ENCODE measurements at regions not wholly inside any gene's neighbourhood (a gene's known extent, or its start where the extent isn't known, plus 50 kb on each side); places are given as distances from the start of the nearest gene placed in this dataset.

GRCh38 chr3:162491952-162492351 lies 995.3 kb downstream of the OTOL1 start:
- TF ChIP-seq, protein P1, sequence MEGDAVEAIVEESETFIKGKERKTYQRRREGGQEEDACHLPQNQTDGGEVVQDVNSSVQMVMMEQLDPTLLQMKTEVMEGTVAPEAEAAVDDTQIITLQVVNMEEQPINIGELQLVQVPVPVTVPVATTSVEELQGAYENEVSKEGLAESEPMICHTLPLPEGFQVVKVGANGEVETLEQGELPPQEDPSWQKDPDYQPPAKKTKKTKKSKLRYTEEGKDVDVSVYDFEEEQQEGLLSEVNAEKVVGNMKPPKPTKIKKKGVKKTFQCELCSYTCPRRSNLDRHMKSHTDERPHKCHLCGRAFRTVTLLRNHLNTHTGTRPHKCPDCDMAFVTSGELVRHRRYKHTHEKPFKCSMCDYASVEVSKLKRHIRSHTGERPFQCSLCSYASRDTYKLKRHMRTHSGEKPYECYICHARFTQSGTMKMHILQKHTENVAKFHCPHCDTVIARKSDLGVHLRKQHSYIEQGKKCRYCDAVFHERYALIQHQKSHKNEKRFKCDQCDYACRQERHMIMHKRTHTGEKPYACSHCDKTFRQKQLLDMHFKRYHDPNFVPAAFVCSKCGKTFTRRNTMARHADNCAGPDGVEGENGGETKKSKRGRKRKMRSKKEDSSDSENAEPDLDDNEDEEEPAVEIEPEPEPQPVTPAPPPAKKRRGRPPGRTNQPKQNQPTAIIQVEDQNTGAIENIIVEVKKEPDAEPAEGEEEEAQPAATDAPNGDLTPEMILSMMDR (IDR thresholded peaks at IDR 0.05), result no peak
- no peak for TF ChIP-seq POLR2AphosphoS5 (IDR thresholded peaks at IDR 0.05; ENCODE audit: insufficient read depth in 1 of 2, low read depth in 1 of 2)
- TF ChIP-seq POLR2A (IDR thresholded peaks at IDR 0.05), result no peak
